ENCODE measurements at regions not wholly inside any gene's neighbourhood (a gene's known extent, or its start where the extent isn't known, plus 50 kb on each side); places are given as distances from the start of the nearest gene placed in this dataset.

DNA sequence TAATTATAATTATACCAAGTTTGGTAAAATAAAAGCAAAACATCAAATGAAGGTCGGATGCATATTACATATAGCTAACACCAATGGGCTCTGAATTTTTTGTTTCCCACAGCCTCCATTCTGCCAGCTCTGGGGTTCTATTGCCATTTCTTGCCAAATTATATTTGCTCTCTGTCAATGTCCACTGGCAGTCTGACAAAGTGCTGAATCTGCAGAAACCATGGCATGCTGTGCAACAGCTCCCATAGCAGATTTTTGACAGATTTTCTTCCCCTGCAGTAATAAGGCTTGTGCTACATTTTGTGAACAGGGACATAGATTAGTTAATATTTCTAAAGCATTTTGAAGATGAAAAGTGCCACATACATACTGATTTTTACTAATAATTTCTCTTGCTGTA, 1102.1 kb downstream of the DIAPH3 start:
- TF ChIP-seq, protein P1, sequence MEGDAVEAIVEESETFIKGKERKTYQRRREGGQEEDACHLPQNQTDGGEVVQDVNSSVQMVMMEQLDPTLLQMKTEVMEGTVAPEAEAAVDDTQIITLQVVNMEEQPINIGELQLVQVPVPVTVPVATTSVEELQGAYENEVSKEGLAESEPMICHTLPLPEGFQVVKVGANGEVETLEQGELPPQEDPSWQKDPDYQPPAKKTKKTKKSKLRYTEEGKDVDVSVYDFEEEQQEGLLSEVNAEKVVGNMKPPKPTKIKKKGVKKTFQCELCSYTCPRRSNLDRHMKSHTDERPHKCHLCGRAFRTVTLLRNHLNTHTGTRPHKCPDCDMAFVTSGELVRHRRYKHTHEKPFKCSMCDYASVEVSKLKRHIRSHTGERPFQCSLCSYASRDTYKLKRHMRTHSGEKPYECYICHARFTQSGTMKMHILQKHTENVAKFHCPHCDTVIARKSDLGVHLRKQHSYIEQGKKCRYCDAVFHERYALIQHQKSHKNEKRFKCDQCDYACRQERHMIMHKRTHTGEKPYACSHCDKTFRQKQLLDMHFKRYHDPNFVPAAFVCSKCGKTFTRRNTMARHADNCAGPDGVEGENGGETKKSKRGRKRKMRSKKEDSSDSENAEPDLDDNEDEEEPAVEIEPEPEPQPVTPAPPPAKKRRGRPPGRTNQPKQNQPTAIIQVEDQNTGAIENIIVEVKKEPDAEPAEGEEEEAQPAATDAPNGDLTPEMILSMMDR (IDR thresholded peaks at IDR 0.05; ENCODE audit: insufficient read depth, low read depth, low read length): no peak
- TF ChIP-seq EZH2 (IDR thresholded peaks at IDR 0.05; ENCODE audit: insufficient read depth, low read length): no peak
